GM18873 (cell line): ENCODE measurements at regions not wholly inside any gene's neighbourhood (a gene's known extent, or its start where the extent isn't known, plus 50 kb on each side); places are given as distances from the start of the nearest gene placed in this dataset.

Experiments
- ATAC-seq: cut with Tn5 transposase; IDR thresholded peaks from one replicate; pipeline ENCODE4 v1.9.1; 2021; ENCODE audit warnings: mild to moderate bottlenecking, moderate library complexity, moderate number of reproducible peaks; ENCODE audit not compliant: unreplicated experiment, low FRiP score

DNA sequence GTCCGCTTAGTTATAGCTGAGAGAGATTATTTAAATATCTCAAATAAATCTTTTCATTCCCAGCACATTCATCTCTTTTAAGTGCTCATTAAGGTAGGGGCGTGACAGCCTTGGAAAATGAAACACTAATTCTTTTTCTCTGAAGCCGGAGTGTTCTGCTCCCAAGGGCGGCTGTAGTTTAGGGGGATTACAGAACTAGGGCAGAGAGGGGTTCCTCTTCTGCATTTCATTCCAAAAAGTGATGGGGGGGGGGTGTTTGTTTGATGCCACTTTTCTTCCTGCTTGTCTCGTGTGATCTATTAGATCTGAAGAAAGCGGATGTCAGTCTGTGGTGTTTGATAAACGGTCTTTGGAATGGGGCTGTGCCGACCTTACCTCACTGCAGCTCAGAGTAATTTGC lies 506.5 kb upstream of the MGMT start:
- ATAC-seq = no peak

DNA sequence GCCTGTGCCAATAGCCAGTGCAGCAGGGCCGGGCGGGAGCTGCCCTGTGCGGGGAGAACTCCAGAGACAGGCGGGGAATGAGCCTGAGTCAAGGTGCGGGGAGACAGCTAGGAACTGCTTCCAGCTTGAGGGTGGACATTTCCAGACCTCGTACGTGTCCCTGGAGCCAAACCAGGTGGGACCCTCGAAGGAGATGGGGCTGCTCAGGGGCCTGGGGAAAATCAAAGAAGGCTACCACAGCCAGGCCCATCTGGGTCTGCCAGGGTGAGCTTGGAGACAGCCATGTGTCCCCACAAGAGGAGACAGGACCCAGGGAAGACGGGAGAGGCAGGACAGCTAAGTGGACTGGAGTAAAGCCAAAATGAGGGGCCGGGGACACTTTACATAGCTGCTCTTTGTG lies 504.9 kb upstream of the MGMT start:
- ATAC-seq = no peak

DNA sequence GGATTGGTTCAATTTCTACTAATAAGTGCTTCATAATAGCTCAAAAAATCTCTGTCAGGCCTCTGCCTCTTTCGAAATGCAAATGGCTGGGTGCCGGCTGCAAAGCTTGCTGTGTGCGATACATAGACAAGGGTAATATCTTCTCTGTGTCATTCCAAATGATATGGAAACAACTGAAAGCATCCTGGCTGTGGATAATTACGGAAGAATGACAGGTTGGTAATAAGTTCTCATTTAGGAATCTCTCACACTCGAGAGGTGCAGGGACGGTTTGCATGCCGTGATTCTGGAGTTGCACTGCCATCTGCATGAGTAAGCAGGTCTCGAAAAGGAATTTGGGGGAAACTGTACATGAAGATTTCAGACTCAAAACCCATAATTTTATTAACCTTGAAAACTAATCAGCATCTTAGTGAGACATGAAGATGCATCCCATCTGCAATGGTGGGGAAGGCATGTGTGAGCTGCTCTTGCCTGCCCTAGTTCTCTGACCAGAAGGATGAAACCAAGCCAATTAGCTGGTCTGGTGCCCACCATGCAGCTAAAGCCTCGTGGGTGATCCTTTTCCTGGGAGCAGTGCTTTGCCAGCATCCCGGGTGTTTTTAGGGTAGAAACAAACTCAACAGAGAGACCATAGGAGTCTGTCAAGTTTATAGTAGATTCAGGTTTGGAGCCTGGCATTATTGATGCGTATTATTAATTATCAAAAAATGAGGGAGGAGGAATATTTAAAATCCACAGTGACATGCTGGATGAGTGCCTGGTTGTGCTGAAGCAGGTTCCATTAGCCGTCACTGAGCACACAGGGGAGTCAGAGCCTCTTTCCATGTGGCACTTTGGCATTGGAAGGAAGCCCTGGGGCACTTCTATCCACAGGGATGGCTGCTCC lies 503.6 kb upstream of the MGMT start:
- ATAC-seq = no peak

DNA sequence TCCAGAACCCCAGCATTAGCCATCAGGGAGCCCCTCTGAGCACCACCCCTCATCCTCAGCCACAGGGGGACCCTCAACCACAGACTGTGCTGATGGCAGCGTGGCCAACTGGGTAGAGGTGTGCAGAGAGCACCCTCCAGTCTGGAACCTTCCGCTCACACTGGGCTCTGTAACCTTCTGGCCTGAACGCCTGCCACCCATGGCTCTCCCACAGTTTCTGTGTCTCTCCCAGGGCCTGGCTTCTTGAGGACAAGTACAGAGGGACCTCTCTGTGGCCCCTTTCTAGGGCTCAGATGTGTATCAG lies 503.0 kb upstream of the MGMT start:
- ATAC-seq = no peak

DNA sequence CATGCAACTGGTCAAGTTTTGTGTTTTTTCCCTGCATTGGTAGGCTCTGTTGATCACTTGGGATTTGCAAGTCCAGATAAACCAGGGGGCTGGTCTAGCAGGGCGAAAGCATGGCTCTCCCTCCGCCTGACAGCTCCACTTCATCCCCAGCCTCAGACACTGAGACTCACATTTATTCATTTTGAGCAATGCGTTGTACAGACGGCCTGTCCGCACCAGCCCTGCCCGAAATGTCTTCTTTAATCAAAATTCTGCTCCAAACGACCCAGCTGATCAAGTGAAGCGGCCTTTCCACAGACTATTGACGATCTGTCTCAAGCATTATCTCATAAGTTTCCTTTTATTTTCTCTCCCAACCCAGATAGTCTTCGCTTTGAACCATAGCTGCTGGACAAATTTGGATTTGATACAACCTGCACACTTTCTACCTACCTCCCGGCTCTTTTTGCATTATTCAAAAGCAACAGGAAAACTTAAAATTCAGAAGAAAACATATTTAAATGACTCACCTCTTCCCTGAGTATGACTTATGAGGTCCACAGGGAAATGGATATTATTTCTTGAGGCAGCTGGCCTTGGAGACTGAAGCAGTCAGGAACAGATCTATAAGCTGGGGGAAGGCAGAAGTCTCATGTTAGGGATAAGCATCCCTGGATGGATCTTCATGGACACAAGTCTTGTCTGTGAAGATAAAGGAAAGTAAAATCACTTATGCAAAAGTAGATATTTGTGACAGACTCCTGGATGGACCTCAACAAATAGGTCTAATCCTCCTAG lies 498.9 kb upstream of the MGMT start:
- no peak for ATAC-seq

DNA sequence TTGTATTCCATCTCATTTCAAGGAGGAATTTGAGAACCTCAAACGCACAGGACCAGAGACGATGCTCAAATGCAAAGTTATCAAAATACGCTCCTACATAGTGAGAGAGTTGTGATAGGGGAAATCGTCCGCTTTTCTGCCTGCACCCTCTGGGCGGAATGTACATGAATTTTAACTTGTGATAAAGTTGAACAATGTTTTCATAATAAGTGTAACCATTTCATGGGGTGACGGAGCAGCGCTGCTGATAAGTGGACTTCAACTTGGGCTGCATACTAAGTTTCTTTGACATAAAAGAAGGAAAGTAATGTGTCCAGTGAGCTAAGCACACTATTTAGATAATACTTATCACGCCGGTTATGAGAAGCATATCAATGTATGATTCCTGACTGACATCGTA lies 497.5 kb upstream of the MGMT start:
- ATAC-seq = no peak

DNA sequence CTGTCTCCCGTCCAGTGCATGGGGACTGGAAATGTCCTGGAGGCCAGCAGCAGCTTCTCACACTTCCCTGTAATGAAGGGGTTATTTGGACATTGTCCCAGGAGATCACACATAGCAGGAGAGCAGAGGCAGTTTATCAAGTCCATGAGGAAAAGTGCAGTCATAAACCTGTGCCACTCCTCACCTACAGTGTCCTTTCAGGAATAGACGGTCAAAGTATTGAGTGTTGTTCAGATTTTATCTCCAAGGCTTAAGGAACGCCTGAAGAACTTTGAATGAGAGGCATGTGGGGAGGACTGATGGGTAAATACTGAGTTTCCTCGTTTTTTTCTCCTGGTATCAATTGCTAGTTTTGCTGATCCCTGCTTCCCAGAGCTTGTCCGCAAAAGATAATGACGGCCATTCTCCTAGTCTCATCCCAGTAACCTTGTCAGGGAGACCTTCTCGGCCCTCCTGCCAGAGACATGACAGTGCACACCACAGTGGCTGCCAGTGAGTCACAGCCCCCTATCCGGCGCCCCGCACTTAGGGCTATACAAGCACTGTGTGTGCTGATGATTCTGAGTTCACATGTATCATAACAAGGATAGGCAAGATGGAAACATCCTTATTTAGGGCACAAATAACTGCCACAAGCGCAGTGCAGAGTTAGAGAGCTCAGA lies 495.5 kb upstream of the MGMT start:
- ATAC-seq = no peak

DNA sequence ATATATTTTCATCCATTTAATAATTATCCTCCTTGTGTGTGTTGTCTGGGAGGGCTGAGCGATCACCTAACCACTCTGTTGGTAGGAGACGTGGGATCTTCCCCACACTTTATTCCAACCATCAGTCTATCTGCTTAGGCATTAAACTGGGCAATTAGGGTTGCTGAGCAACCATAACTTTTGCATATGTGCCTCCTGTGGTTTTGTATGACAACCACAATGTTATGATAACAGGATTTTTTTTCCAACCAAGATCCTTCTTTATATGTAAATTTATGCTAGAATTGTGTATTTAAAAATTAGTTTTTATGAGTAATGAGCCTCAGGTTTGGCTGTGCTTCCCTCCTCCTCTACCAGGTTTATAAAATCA lies 495.0 kb upstream of the MGMT start:
- ATAC-seq = no peak

DNA sequence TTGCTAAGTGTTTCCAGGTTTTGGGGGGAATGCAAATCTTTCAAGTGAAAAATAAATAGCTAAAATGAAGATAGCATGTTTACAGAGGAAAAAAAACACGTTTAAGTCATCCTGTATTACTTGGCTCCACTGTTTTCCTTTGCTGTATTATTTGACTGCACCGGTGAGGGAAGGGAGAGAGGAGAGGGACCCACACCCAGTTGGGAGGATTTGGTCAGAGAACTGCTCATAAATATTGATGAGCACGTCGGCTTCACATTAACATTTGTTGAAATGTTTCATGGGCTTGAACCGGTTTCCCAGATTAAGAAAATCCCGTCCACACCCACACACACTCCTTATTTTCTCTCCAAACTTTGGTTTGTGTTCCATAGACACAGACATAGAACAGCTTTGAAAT lies 493.8 kb upstream of the MGMT start:
- no peak for ATAC-seq

DNA sequence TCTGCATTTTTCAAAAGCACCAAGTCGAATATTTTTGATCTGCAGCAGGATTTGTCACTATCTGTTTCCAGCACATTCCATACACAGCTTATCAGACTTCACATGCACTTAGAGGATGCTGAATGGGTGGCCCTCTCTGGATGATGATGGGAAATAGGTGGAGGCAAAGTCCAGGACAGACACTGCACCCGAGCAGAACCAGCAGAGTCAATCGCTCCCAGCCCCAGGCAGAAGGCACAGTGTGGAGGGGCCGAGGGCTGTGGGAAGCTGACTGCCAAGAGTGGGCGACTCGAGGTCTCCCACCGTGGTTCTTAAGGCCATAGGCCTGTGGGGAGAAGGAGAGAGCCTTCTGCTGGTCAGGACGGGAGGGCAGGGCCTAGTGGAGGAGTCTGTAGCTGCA lies 490.2 kb upstream of the MGMT start:
- ATAC-seq = no peak

DNA sequence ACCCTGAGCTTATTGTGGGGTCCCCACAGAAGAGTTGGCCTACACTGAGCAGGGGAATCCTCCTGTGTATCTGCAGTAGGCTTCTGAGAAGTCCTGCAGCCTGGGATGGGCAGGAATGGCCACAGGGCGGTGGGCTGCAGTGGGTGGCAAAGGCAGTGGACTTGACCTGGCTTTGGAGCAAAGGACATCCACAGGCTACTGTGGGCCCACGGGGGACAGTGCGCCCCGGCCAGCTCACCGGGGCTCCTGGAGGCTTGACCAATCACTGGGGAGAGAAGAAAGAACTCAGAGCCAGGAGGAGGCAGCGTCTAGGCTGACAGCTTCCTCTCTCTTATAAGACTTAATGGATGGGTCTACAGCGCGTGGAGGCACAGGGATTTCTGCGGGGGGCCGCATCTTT lies 488.8 kb upstream of the MGMT start:
- ATAC-seq = no peak

DNA sequence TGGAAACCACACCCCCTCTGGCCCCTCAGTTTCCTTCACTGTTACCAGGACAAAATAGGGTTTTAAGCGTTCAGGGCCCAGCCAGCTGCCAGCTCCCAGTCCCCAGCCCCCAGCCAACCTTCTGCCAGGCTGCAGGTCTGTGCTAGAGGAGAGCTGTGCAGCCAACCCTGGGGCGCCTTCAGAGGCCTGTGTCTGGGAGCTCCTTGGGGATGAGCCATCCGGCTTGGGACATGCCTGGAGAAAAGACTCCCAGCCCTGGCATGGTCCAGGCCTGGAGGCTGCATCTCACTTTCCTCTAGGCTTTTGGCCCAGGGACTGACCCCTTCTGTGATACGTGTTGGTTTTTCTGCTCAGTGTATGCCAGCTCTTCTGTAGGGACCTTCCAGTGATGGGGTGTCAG lies 487.6 kb upstream of the MGMT start:
- no peak for ATAC-seq

DNA sequence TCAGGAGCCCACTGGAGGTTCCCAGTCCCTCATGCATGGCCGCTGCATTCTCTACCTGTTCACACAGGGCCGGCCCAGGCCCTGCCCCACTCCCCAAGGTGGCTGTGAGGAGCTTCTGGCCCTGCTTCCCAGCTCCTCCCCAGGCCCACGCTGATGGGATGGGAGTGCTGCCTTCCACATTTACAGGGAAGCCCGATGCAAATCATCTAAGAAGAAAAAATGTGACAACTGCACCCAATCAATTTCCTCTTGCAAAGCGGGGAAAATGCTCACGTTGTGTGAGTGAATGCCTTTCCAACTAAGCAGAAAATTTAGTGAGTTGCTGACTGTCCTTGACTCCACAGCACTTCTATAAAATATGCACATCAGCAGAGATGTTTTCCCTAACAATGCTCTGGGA lies 485.8 kb upstream of the MGMT start:
- no peak for ATAC-seq

DNA sequence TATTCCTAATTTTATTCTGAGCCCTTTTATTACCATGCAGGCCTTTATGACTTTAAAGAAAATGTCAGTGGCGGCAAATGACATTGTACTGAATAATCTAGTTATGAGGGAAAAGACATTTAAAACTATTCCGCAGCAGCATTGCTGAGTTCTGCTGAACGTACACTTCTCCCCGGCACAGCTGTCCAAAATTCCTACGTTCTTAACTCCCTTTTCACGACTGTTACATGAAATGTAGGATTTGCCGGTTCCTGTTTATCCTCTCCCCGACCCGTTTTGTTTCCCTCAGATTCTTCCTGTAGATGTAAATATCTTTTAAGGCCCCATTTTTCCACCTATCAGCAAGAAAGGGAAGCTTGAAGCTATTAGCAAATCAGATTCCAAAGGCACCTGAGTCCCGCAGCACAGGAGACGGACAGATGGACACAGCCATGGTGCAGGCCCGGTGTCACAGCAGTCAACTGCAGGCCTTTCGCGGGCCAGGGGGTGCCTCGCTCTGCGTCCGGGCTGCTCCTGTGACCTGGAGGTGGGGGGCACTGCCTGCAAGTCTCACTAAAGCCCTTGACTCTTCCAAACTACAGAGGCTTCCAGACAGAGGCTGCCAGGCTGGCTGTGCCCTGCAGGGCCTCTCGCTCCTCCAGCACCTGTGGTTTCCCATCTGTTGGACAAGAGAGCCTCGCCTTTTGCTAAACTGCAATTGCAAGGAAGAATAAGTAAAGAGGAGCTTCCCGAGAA lies 485.0 kb upstream of the MGMT start:
- no peak for ATAC-seq

DNA sequence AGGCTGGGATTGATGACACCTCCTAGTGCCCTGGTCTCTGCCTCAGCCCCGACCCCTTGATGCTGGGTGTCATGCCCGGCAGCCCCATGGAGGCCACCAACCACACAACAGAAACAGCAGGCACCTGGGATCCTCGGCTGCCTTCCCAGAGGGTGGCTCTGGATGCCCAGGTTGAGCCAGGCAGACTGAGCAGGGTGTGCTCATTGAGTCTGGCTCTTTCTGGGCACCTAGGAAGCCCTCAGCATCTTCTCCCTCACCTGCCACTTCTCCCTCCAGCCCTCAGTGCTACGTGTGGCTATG lies 484.5 kb upstream of the MGMT start:
- no peak for ATAC-seq

DNA sequence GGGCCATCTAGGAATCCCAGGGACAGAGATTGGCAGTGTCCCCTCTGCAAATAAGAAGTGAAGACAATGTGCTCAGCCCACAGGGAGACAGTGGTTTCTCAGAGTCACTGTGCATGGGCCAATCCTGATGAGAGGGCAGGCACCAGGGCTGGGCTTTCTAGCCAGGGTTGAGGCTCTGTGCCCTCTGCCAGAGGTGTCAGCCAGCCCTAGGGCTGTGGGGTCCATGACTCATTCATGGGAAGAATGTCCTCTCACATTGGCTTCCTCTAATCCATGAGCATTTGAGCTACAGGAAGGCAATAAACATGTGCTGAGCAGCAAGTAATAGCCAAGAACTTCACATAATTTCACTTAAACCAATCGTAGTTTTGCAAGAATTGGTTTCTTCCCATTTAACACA lies 482.0 kb upstream of the MGMT start:
- ATAC-seq = no peak

DNA sequence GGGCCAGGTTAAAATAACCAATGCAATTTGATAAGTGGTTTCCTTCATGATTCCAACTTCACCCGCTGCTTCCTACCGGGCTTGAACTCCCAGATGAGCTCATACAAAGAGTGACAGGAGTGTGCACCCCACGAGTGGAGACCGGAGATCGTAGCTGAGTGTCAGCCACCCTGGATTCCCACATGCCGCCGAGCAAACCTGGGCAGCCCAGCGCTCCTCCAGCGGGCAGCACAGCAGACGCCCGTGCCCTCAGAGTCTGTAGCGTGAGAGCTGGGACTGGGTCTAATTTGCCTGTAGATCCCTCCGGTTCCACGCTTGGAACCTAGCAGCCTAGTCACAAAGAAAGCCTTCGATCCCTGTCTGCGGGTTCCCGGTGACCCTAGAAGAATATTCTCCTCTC lies 476.1 kb upstream of the MGMT start:
- ATAC-seq = no peak

DNA sequence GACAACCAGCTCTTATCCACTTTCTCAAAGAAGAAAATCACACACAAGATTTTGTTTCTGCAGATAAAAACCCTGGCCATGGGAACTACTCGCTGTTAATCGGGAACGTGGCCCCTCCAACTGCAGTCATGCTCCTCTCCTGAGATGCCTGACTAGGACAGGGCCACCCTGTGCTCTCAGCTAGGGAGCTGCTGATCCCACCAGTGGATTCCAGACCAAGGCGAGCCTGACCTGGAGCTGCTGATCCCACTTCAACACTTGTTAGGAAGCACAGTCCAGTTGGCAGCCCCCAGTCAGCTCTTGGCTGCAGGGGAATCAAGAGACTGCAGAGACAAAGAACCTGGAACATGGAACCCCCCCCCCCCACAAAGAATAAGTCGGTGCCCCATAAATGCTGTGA lies 474.3 kb upstream of the MGMT start:
- ATAC-seq = no peak

DNA sequence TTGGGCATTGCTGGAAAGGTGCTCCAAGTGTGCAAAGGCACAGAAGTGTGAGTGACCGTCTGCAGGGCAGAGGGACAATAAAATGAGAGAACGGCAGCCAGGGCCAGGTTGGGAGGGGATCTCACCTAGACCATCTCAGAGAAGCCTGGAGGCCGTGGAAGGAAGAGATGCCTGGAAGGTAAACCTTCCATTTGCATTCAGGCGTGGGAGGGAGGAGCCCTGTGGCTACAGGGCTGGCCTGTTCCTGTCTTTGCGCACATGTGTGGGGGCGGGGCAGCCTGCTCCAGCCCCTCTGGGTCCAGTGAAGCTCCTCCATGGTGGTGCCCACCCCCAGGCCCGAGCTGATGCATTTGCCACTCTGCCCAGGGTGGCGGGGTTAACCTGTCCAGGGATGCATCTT lies 473.6 kb upstream of the MGMT start:
- no peak for ATAC-seq

DNA sequence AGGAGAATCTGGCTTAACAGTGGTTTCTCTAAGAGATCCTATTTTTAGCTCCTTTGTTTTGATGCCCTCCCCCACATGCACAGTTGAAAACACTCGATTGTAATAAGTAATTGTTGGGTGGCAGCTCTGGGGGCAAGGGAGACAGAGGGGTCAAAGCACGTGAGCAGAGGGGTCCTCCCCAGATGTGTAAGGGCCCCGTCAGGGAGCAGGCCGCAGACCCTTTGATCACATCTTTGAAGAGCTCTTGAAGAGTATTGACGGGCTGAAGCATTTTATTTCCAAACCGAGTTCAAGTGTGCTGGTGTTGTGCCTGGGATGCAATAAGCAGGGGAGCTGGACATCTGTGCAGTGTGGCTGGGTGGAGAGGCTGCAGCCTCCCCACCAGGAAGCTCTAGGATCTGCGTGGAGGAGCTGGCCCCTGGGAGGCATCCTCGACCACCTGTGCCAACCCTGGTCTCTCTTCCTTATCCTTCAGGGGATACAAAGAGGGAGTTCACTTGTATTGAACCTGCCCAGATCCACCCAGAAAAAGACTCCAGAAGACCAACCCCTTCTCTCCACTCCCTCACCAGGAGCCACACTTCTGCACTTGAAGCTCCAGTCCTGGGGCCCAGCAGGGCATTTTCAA lies 473.0 kb upstream of the MGMT start:
- no peak for ATAC-seq
